ENCODE measurements at regions not wholly inside any gene's neighbourhood (a gene's known extent, or its start where the extent isn't known, plus 50 kb on each side); places are given as distances from the start of the nearest gene placed in this dataset.

- TF ChIP-seq POLR2AphosphoS5 (IDR thresholded peaks at IDR 0.05; ENCODE audit: low read depth, low read length): no peak
- no peak for TF ChIP-seq SIN3A (IDR thresholded peaks at IDR 0.05; ENCODE audit: borderline replicate concordance, insufficient read depth, low read length)
- TF ChIP-seq FOXP2 (optimal IDR thresholded peaks at IDR 0.05; ENCODE audit: borderline replicate concordance, extremely low read depth, extremely low read length, insufficient read depth): no peak
- TF ChIP-seq TAF1 (IDR thresholded peaks at IDR 0.05; ENCODE audit: borderline replicate concordance, insufficient read depth, low read length): no peak
- no peak for TF ChIP-seq REST (IDR thresholded peaks at IDR 0.05; ENCODE audit: insufficient read depth in 1 of 2, low read depth in 2 of 2, low read length in 2 of 2)
These were observed 70.2 kb upstream of the CD180 start for GRCh38 chr5:67266654-67267350.

GRCh38 chr5:67265951-67266350 is 69.4 kb upstream of the CD180 start:
- TF ChIP-seq FOXP2 (optimal IDR thresholded peaks at IDR 0.05; ENCODE audit: borderline replicate concordance, extremely low read depth, extremely low read length, insufficient read depth): no peak
- no peak for TF ChIP-seq SIN3A (IDR thresholded peaks at IDR 0.05; ENCODE audit: borderline replicate concordance, insufficient read depth, low read length)
- TF ChIP-seq TAF1 (IDR thresholded peaks at IDR 0.05; ENCODE audit: borderline replicate concordance, insufficient read depth, low read length): no peak
- TF ChIP-seq POLR2AphosphoS5 (IDR thresholded peaks at IDR 0.05; ENCODE audit: low read depth, low read length): no peak
- TF ChIP-seq REST (IDR thresholded peaks at IDR 0.05; ENCODE audit: insufficient read depth in 1 of 2, low read depth in 2 of 2, low read length in 2 of 2): no peak

- TF ChIP-seq REST (IDR thresholded peaks at IDR 0.05; ENCODE audit: insufficient read depth in 1 of 2, low read depth in 2 of 2, low read length in 2 of 2) (no peak), TAF1 (IDR thresholded peaks at IDR 0.05; ENCODE audit: borderline replicate concordance, insufficient read depth, low read length) (no peak), SIN3A (IDR thresholded peaks at IDR 0.05; ENCODE audit: borderline replicate concordance, insufficient read depth, low read length) (no peak), POLR2AphosphoS5 (IDR thresholded peaks at IDR 0.05; ENCODE audit: low read depth, low read length) (no peak), FOXP2 (optimal IDR thresholded peaks at IDR 0.05; ENCODE audit: borderline replicate concordance, extremely low read depth, extremely low read length, insufficient read depth) (no peak)
These were observed 67.2 kb upstream of the CD180 start for GRCh38 chr5:67263656-67264408.

- TF ChIP-seq REST (IDR thresholded peaks at IDR 0.05; ENCODE audit: insufficient read depth in 1 of 2, low read depth in 2 of 2, low read length in 2 of 2) (no peak), FOXP2 (optimal IDR thresholded peaks at IDR 0.05; ENCODE audit: borderline replicate concordance, extremely low read depth, extremely low read length, insufficient read depth) (no peak), POLR2AphosphoS5 (IDR thresholded peaks at IDR 0.05; ENCODE audit: low read depth, low read length) (no peak), SIN3A (IDR thresholded peaks at IDR 0.05; ENCODE audit: borderline replicate concordance, insufficient read depth, low read length) (no peak), TAF1 (IDR thresholded peaks at IDR 0.05; ENCODE audit: borderline replicate concordance, insufficient read depth, low read length) (no peak)
These were observed 66.4 kb upstream of the CD180 start for GRCh38 chr5:67262956-67263355.

All from PFSK-1 (cell line).